ENCODE measurements at regions not wholly inside any gene's neighbourhood (a gene's known extent, or its start where the extent isn't known, plus 50 kb on each side); places are given as distances from the start of the nearest gene placed in this dataset.

- TF ChIP-seq, protein P1, sequence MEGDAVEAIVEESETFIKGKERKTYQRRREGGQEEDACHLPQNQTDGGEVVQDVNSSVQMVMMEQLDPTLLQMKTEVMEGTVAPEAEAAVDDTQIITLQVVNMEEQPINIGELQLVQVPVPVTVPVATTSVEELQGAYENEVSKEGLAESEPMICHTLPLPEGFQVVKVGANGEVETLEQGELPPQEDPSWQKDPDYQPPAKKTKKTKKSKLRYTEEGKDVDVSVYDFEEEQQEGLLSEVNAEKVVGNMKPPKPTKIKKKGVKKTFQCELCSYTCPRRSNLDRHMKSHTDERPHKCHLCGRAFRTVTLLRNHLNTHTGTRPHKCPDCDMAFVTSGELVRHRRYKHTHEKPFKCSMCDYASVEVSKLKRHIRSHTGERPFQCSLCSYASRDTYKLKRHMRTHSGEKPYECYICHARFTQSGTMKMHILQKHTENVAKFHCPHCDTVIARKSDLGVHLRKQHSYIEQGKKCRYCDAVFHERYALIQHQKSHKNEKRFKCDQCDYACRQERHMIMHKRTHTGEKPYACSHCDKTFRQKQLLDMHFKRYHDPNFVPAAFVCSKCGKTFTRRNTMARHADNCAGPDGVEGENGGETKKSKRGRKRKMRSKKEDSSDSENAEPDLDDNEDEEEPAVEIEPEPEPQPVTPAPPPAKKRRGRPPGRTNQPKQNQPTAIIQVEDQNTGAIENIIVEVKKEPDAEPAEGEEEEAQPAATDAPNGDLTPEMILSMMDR (IDR thresholded peaks at IDR 0.05) = no peak
- TF ChIP-seq SIN3A (IDR thresholded peaks at IDR 0.05; ENCODE audit: borderline replicate concordance, insufficient read depth, low read depth, low read length) (no peak), REST (IDR thresholded peaks at IDR 0.05; ENCODE audit: insufficient read depth in 1 of 2, low read depth in 2 of 2, low read length in 1 of 2) (no peak)
Observed at GRCh38 chr9:124118894-124119293, 107.3 kb downstream of the LHX2 start.
